ENCODE measurements at regions not wholly inside any gene's neighbourhood (a gene's known extent, or its start where the extent isn't known, plus 50 kb on each side); places are given as distances from the start of the nearest gene placed in this dataset.

DNA sequence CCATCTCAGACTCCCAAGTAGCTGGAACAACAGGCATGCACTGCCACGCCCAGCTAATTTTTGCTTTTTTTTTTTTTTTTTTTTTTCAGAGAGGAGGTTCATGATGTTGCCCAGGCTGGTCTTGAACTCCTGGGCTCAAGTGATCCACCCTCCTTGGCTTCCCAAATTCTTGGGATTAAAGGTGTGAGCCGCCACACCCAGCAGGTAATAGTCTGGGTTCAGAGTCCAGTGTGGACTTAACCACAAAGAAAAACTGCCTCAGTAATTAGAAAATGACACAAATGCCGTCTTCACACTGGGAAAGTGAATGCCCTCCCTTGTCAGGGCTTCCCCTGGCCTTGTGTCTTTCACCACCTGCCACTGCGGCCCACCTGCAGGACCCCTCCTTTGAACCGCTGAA is 101.1 kb downstream of the RAB11FIP2 start:
- TF ChIP-seq, protein P1, sequence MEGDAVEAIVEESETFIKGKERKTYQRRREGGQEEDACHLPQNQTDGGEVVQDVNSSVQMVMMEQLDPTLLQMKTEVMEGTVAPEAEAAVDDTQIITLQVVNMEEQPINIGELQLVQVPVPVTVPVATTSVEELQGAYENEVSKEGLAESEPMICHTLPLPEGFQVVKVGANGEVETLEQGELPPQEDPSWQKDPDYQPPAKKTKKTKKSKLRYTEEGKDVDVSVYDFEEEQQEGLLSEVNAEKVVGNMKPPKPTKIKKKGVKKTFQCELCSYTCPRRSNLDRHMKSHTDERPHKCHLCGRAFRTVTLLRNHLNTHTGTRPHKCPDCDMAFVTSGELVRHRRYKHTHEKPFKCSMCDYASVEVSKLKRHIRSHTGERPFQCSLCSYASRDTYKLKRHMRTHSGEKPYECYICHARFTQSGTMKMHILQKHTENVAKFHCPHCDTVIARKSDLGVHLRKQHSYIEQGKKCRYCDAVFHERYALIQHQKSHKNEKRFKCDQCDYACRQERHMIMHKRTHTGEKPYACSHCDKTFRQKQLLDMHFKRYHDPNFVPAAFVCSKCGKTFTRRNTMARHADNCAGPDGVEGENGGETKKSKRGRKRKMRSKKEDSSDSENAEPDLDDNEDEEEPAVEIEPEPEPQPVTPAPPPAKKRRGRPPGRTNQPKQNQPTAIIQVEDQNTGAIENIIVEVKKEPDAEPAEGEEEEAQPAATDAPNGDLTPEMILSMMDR (IDR thresholded peaks at IDR 0.05) = no peak
- no peak overlapping the region for H3K4me3 ChIP-seq
- no peak overlapping the region for H3K27ac ChIP-seq
- no peak for DNase-seq (ENCODE audit: low spot score)

DNA sequence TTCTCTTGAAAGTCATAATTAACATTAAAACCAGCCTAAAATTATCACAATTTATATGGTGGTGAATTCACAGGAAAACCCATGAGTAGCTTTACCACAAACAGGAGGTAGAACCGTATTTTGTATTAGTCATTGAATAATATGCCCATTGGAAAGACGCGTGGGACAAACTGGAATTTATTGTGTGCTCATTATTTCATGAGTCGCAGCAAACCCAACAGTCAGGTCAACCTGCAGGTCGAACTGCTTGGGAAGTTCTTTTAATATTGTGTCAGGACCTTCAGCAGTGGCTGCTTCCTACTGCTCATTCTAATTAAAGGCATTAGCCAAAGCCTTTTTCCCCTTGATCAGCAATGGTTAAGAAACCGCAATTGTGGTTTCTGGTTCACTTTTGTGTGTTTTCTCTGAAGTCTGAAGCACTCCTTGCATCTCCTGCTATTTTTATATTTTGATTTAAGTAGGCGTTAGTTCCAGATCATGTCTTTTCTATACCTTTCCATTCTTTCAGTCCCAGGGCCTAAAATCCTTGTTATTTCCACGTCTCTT is 100.1 kb downstream of the RAB11FIP2 start:
- no peak overlapping the region for H3K4me3 ChIP-seq
- no peak overlapping the region for H3K27ac ChIP-seq
- TF ChIP-seq, protein P1 (IDR thresholded peaks at IDR 0.05) = no peak
- DNase-seq (ENCODE audit: low spot score) = no peak

DNA sequence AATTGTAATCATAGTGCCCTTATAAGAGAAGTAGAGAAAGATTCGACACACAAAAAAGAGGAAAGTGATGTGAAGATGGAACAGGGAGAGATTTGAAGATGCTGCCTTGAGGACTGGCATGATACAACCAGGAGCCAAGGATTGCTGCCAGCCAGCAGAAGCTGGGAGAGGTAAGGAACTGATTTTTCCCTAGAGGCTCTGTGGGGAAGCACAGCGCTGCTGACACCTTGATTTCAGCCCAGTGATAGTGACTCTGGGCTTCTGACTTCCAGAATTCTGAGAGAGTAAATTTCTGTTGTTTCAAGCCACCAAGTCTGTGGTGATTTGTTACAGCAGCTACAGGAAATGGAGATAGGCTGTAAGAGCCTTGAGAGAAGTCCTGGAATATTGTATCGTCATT is 98.2 kb downstream of the RAB11FIP2 start:
- TF ChIP-seq, protein P1 (IDR thresholded peaks at IDR 0.05) = no peak
- H3K27ac ChIP-seq = no peak overlapping the region
- DNase-seq (ENCODE audit: low spot score) = no peak
- H3K4me3 ChIP-seq = no peak overlapping the region

DNA sequence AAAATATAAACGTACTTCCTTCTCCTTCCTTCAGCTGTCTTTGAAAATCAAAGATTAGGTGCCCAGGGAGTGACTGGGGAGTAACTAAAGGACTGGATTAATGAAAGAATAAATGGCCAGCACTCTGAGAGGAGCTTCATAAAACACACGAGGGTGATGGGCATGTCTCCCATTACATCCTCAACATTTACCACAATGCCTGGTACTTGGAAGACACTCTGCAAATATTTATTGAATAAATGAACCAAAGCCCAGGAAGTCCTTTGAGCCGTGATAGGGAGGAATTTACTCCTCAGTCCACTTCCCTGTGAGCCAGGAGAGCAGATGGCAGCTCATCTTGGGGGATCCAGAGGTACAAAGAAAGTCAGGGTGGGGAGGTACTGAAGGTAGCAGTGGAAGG is 96.3 kb downstream of the RAB11FIP2 start:
- Histone ChIP-seq H3K27ac (no peak overlapping the region), H3K4me3 (no peak overlapping the region)
- no peak for DNase-seq (ENCODE audit: low spot score)
- TF ChIP-seq, protein P1 (IDR thresholded peaks at IDR 0.05) = no peak

All from coronary artery (tissue), 2 donors.